A549 (cell line): ENCODE measurements at regions not wholly inside any gene's neighbourhood (a gene's known extent, or its start where the extent isn't known, plus 50 kb on each side); places are given as distances from the start of the nearest gene placed in this dataset.

Experiments
- CTCF ChIP-seq: fragments of >200 bp; sonication (Bioruptor Twin); formaldehyde crosslinking; IDR thresholded peaks from 3 replicates; pipeline ENCODE4 v1.5.1; 2016
- HMGXB4 ChIP-seq: fragments of 250-450 bp; sonication (Bioruptor Pico); IDR thresholded peaks from 2 replicates; pipeline ENCODE4 v1.5.0; 2021; ENCODE audit warnings: mild to moderate bottlenecking, moderate library complexity, borderline replicate concordance

- TF ChIP-seq CTCF (no peak), HMGXB4 (CRISPR knock-in tag) (no peak)
Observed at GRCh38 chr5:98641671-98642070, 131.8 kb upstream of the RGMB start.
